Prostate gland (tissue), 2 donors: ENCODE measurements at regions not wholly inside any gene's neighbourhood (a gene's known extent, or its start where the extent isn't known, plus 50 kb on each side); places are given as distances from the start of the nearest gene placed in this dataset.
"Not testable (repeated sequence)": the region's sequence is repeated elsewhere in the genome, so short reads cannot be mapped to it uniquely, and the experiment has no call there.

Experiments
- DNase-seq: peaks from one replicate; pipeline ENCODE4 v3.0.0-alpha.2; 2019; ENCODE audit warnings: low spot score
- H3K27ac ChIP-seq, 2 donors: fragments of 200-600 bp; sonication (generic); 2 replicates each; pipeline ENCODE4 v1.5.1; 2017 to 2019
- H3K27me3 ChIP-seq: fragments of 200-600 bp; sonication (generic); replicated peaks from 2 replicates; pipeline ENCODE4 v1.5.1; 2019; ENCODE audit not compliant: insufficient read depth
- H3K36me3 ChIP-seq, 2 donors: fragments of 200-600 bp; sonication (generic); 1 replicate in 1 of 2; 2 replicates in 1 of 2; pipeline versions ENCODE4 v1.5.1 to v1.8.1; 2017 to 2019
- H3K4me1 ChIP-seq: fragments of 200-600 bp; sonication (generic); replicated peaks from 2 replicates; pipeline ENCODE4 v1.5.1; 2019
- H3K4me3 ChIP-seq, 2 donors: fragments of 200-600 bp; sonication (generic); 2 replicates each; pipeline ENCODE4 v1.5.1; 2017 to 2019
- H3K9me3 ChIP-seq: fragments of 200-600 bp; sonication (generic); 2 replicates; pipeline ENCODE4 v1.5.1; 2017
- POLR2A ChIP-seq: fragments of 450-650 bp; IDR thresholded peaks from one replicate; pipeline ENCODE4 v1.6.1; 2016; ENCODE audit warnings: antibody characterized with exemption, mild to moderate bottlenecking
- POLR2AphosphoS5 ChIP-seq: sonication (generic); formaldehyde crosslinking; IDR thresholded peaks from one replicate; pipeline ENCODE4 v1.6.1; 2017; ENCODE audit warnings: antibody characterized with exemption
- WGBS: methylation state at CpG from one replicate; pipeline ENCODE4 v1.1.5; 2018; 5-methylcytosine and 5-hydroxymethylcytosine counted together
- intact Hi-C: fragments of 100-400 bp; cut with DNase I; formaldehyde crosslinking; loops from one replicate; pipeline ENCODE4 v1.14.2; 2022
- TF ChIP-seq, protein P1 (sequence below), 4 experiments: fragments of 200-600 bp in 2 of 4; fragments of 450-650 bp in 2 of 4; sonication (generic) in 2 of 4; IDR thresholded peaks; 1 replicate in 3 of 4; 2 replicates in 1 of 4; pipeline ENCODE4 v1.5.1; 2016 to 2019; ENCODE audit warnings: antibody characterized with exemption in 4 of 4, mild to moderate bottlenecking in 2 of 4, moderate library complexity in 2 of 4

DNA sequence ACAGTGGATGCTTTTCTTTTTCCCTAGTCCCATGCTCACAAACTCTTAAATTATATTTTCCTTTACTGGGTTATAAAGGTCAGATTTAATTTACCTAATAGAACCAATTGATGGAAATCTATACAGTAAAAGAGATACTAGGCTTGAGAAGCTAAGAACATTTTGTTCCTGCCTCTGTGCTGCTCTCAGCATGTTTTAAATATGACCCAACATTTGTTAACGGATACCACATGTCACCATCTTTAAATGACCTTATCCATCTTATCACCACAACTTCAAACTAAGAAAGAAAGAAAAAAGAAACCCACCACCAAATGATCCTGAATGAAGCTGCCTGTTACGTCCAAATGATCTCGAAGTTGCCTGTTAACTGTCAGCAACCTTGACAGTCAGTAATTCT lies 334.7 kb upstream of the ZNF608 start:
- H3K4me1 ChIP-seq = no peaks in the 10 kb centered on the region
- DNase-seq = no peak
- H3K36me3 ChIP-seq = no peaks in the 10 kb centered on the region
- H3K27me3 ChIP-seq = no peaks in the 10 kb centered on the region
- TF ChIP-seq POLR2A (no peak), POLR2AphosphoS5 (no peak)
- TF ChIP-seq, protein P1, sequence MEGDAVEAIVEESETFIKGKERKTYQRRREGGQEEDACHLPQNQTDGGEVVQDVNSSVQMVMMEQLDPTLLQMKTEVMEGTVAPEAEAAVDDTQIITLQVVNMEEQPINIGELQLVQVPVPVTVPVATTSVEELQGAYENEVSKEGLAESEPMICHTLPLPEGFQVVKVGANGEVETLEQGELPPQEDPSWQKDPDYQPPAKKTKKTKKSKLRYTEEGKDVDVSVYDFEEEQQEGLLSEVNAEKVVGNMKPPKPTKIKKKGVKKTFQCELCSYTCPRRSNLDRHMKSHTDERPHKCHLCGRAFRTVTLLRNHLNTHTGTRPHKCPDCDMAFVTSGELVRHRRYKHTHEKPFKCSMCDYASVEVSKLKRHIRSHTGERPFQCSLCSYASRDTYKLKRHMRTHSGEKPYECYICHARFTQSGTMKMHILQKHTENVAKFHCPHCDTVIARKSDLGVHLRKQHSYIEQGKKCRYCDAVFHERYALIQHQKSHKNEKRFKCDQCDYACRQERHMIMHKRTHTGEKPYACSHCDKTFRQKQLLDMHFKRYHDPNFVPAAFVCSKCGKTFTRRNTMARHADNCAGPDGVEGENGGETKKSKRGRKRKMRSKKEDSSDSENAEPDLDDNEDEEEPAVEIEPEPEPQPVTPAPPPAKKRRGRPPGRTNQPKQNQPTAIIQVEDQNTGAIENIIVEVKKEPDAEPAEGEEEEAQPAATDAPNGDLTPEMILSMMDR (IDR thresholded peaks at IDR 0.05) = no peak
- no peaks in the 10 kb centered on the region for H3K9me3 ChIP-seq
- 89% methylated on average over 3 of the region's 3 CpGs for WGBS
- intact Hi-C loops = no loop called here
- H3K27ac ChIP-seq = no peak overlapping the region
- H3K4me3 ChIP-seq = no peak overlapping the region

DNA sequence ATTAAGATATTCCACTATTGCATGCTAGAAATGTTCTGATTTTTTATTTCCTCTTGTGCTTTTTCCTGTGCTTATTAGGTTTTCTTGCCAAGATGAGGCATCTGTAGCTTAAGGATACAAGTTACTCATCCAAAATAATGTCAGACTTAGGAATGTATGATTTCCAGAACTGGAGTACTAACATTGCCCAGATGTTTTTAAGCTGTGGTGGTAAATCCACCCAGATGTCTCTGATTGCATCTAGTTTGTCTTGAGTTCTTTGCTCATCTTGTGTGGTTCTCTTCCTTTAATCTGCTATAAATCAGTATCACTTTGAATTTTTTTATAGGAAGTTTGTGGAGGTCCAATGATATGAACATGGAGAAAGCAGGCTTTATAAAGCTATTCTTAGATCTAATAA lies 337.5 kb upstream of the ZNF608 start:
- Histone ChIP-seq H3K4me3 (no peak overlapping the region), H3K4me1 (no peaks in the 10 kb centered on the region), H3K27ac (no peak overlapping the region), H3K27me3 (no peaks in the 10 kb centered on the region), H3K9me3 (no peaks in the 10 kb centered on the region), H3K36me3 (no peaks in the 10 kb centered on the region)
- TF ChIP-seq, protein P1 (IDR thresholded peaks at IDR 0.05) = no peak
- no peak for TF ChIP-seq POLR2AphosphoS5
- TF ChIP-seq POLR2A = no peak
- intact Hi-C loops = no loop called here
- no peak for DNase-seq

DNA sequence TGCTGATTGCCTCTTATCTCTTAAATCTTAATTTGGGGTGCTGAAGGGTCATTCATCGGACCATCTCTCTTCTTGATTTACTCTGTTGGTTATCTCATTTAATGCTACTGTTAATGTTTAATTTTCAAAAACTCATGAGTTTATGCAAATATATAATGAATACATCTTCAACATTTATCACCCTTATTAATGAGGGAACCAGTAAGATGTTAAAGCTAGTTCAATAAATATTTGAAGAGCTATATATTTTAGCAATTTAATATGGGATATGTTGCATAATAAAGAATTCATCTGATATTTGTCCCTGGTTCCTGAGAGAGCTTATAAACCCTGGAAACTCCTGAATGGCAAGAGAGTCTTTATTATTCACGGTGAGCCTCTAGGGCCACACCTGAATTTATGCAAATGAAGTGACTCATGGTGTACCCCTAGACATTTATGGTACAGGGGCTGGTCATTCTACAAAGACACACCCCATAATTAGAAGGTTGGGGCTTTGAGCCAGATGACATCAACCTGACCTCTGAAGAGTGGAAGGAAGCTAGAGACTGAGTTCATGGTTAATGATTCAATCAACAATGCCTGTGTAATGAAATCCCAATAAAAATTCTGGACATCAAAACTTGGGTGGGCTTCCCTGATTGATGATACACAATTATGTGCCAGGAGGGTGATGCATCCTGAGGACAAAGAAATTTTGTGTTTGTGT lies 339.5 kb upstream of the ZNF608 start:
- no peak overlapping the region for H3K27ac ChIP-seq
- TF ChIP-seq POLR2A (no peak), POLR2AphosphoS5 (no peak)
- TF ChIP-seq, protein P1 (IDR thresholded peaks at IDR 0.05) = no peak
- no peak for DNase-seq
- intact Hi-C loops = no loop called here
- 82% methylated on average over 2 of the region's 2 CpGs for WGBS
- H3K4me1 ChIP-seq = no peaks in the 10 kb centered on the region
- H3K36me3 ChIP-seq = no peaks in the 10 kb centered on the region
- no peaks in the 10 kb centered on the region for H3K27me3 ChIP-seq
- H3K4me3 ChIP-seq = no peak overlapping the region
- no peaks in the 10 kb centered on the region for H3K9me3 ChIP-seq

DNA sequence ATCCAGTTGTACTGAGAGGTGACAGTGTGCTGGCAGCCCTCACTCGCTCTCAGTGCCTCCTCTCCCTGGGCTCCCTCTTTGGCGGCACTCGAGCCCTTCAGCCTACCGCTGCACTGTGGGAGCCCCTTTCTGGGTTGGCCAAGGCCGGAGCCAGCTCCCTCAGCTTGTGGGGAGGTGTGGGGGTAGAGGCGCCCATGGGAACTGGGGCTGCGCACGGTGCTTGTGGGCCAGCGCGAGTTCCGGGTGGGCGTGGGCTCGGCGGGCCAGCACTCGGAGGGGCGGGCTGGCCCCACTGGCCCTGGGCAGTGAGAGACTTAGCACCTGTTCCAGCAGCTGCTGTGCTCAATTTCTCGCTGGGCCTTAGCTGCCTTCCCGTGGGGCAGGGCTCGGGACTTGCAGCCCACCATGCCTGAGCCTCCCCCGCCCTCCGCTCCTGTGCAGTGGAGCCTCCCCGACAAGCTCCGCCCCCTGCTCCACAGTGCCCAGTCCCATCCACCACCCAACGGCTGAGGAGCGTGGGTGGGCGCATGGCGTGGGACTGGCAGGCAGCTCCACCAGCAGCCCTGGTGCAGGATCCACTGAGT lies 342.2 kb upstream of the ZNF608 start:
- intact Hi-C loops = no loop called here
- WGBS = 95% methylated on average over 27 of the region's 27 CpGs
- Histone ChIP-seq H3K27ac (no peak overlapping the region), H3K4me3 (no peak overlapping the region), H3K36me3 (no peaks in the 10 kb centered on the region), H3K9me3 (no peaks in the 10 kb centered on the region), H3K27me3 (no peaks in the 10 kb centered on the region), H3K4me1 (no peaks in the 10 kb centered on the region)
- DNase-seq = no peak
- no peak for TF ChIP-seq POLR2A
- TF ChIP-seq, protein P1 (IDR thresholded peaks at IDR 0.05) = no peak
- no peak for TF ChIP-seq POLR2AphosphoS5

DNA sequence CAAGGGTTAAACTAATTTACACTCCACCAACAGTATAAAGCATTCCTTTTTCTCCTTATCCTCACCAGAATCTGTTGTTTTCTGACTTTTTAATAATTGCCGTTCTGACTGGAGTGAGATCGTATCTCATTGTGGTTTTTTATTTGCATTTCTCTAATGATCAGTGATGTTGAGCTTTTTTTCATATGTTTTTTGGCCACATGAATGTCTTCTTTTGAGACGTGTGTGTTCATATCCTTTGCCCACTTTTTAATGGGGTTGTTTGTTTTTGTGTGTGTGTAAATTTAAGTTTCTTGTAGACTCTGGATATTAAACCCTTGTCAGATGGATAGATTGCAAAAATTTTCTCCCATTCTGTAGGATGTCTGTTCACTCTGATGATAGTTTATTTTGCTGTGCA lies 345.7 kb upstream of the ZNF608 start:
- intact Hi-C loops = not testable (repeated sequence)
- 49% methylated on average over 3 of the region's 3 CpGs for WGBS

More for the DNA sequence above, 345.7 kb upstream of the ZNF608 start:
- H3K27ac ChIP-seq, DNase-seq, H3K36me3 ChIP-seq, H3K4me3 ChIP-seq, H3K9me3 ChIP-seq, H3K27me3 ChIP-seq, H3K4me1 ChIP-seq: not testable (repeated sequence)
